Breast epithelium (tissue), 4 donors: ENCODE measurements at regions not wholly inside any gene's neighbourhood (a gene's known extent, or its start where the extent isn't known, plus 50 kb on each side); places are given as distances from the start of the nearest gene placed in this dataset.

Experiments
- DNase-seq, 2 donors: peaks; one replicate each; pipeline ENCODE4 v3.0.0-alpha.2; 2019; ENCODE audit warnings: low spot score in 2 of 2
- H3K27ac ChIP-seq, 2 donors: fragments of 200-600 bp; sonication (generic) in 1 of 2; one replicate each; pipeline ENCODE4 v1.5.1; 2016 to 2019; ENCODE audit warnings: mild to moderate bottlenecking in 1 of 2
- H3K27me3 ChIP-seq, 2 donors: fragments of 200-600 bp; sonication (generic) in 1 of 2; one replicate each; pipeline versions ENCODE4 v1.5.1 to v1.6.0; 2017 to 2019; ENCODE audit warnings: control low read depth in 1 of 2, mild to moderate bottlenecking in 1 of 2
- H3K36me3 ChIP-seq: fragments of 200-600 bp; one replicate; pipeline ENCODE4 v1.5.1; 2019
- H3K4me1 ChIP-seq, 2 donors: fragments of 200-600 bp; sonication (generic); one replicate each; pipeline ENCODE4 v1.5.1; 2016 to 2019; ENCODE audit warnings: control low read depth in 1 of 2
- H3K4me3 ChIP-seq, 3 donors: fragments of 200-600 bp; sonication (generic); 1 replicate in 2 of 3; 2 replicates in 1 of 3; pipeline ENCODE4 v1.5.1; 2016 to 2019; ENCODE audit warnings: mild to moderate bottlenecking in 3 of 3, moderate library complexity in 2 of 3
- H3K9me3 ChIP-seq, 2 donors: fragments of 200-600 bp; sonication (generic) in 1 of 2; one replicate each; pipeline ENCODE4 v1.5.1; 2016 to 2019; ENCODE audit warnings: control low read depth in 1 of 2
- CTCF ChIP-seq, 3 donors: fragments of 450-650 bp; IDR thresholded peaks; one replicate each; pipeline ENCODE4 v1.5.1; 2016 to 2017; ENCODE audit warnings: antibody characterized with exemption in 3 of 3, mild to moderate bottlenecking in 3 of 3, moderate library complexity in 3 of 3
- POLR2A ChIP-seq: fragments of 450-650 bp; IDR thresholded peaks from one replicate; pipeline ENCODE4 v1.6.1; 2016; ENCODE audit warnings: antibody characterized with exemption, mild to moderate bottlenecking, moderate library complexity
- POLR2AphosphoS5 ChIP-seq, 3 donors: sonication (generic); formaldehyde crosslinking; IDR thresholded peaks; one replicate each; pipeline ENCODE4 v1.6.1; 2017; ENCODE audit warnings: antibody characterized with exemption in 3 of 3
- intact Hi-C: fragments of 100-400 bp; cut with DNase I; formaldehyde crosslinking; loops from one replicate; pipeline ENCODE4 v1.15.1; 2023; ENCODE audit warnings: low total_unique reads

- H3K4me1 ChIP-seq = no peaks in the 10 kb centered on the region
- intact Hi-C loops = no loop called here
These were observed 400.1 kb downstream of the PID1 start for GRCh38 chr2:228871012-228871411.

GRCh38 chr2:228869636-228870264 lies 401.3 kb downstream of the PID1 start:
- no peak for DNase-seq
- Histone ChIP-seq H3K27me3 (no peaks in the 10 kb centered on the region), H3K4me3 (no peak overlapping the region), H3K4me1 (no peaks in the 10 kb centered on the region), H3K36me3 (no peaks in the 10 kb centered on the region), H3K9me3 (no peaks in the 10 kb centered on the region), H3K27ac (no peak overlapping the region)
- intact Hi-C loops = no loop called here
- TF ChIP-seq POLR2AphosphoS5 (IDR thresholded peaks at IDR 0.05) (no peak), CTCF (IDR thresholded peaks at IDR 0.05) (no peak), POLR2A (no peak)

More at GRCh38 chr2:228871012-228871411, 400.1 kb downstream of the PID1 start:
- no peak overlapping the region for H3K27ac ChIP-seq
- H3K9me3 ChIP-seq = no peaks in the 10 kb centered on the region
- no peak for TF ChIP-seq CTCF (IDR thresholded peaks at IDR 0.05)
- no peak for TF ChIP-seq POLR2AphosphoS5 (IDR thresholded peaks at IDR 0.05)
- H3K36me3 ChIP-seq = no peaks in the 10 kb centered on the region
- H3K4me3 ChIP-seq = no peak overlapping the region
- H3K27me3 ChIP-seq = no peaks in the 10 kb centered on the region
- DNase-seq = no peak

GRCh38 chr2:228867406-228867805 lies 403.7 kb downstream of the PID1 start:
- Histone ChIP-seq H3K36me3 (no peaks in the 10 kb centered on the region), H3K9me3 (no peaks in the 10 kb centered on the region), H3K27ac (no peak overlapping the region), H3K4me1 (no peaks in the 10 kb centered on the region), H3K27me3 (no peaks in the 10 kb centered on the region), H3K4me3 (no peak overlapping the region)
- TF ChIP-seq CTCF (IDR thresholded peaks at IDR 0.05) = no peak
- no peak for TF ChIP-seq POLR2AphosphoS5 (IDR thresholded peaks at IDR 0.05)
- no peak for TF ChIP-seq POLR2A
- intact Hi-C loops = no loop called here
- no peak for DNase-seq

- Histone ChIP-seq H3K27ac (no peak overlapping the region), H3K9me3 (no peaks in the 10 kb centered on the region), H3K4me3 (no peak overlapping the region), H3K36me3 (no peaks in the 10 kb centered on the region), H3K4me1 (no peaks in the 10 kb centered on the region), H3K27me3 (no peaks in the 10 kb centered on the region)
- TF ChIP-seq CTCF (IDR thresholded peaks at IDR 0.05) (no peak), POLR2AphosphoS5 (IDR thresholded peaks at IDR 0.05) (no peak), POLR2A (no peak)
- DNase-seq = no peak
- intact Hi-C loops = no loop called here
These were observed 404.3 kb downstream of the PID1 start for GRCh38 chr2:228866781-228867180.

- Histone ChIP-seq H3K27me3 (no peaks in the 10 kb centered on the region), H3K4me3 (no peak overlapping the region), H3K4me1 (no peaks in the 10 kb centered on the region), H3K9me3 (no peaks in the 10 kb centered on the region), H3K27ac (no peak overlapping the region), H3K36me3 (no peaks in the 10 kb centered on the region)
- intact Hi-C loops = no loop called here
- no peak for DNase-seq
- TF ChIP-seq POLR2A = no peak
- no peak for TF ChIP-seq POLR2AphosphoS5 (IDR thresholded peaks at IDR 0.05)
- no peak for TF ChIP-seq CTCF (IDR thresholded peaks at IDR 0.05)
These were observed 405.0 kb downstream of the PID1 start for GRCh38 chr2:228866044-228866443.
